ENCODE measurements at regions not wholly inside any gene's neighbourhood (a gene's known extent, or its start where the extent isn't known, plus 50 kb on each side); places are given as distances from the start of the nearest gene placed in this dataset.

DNA sequence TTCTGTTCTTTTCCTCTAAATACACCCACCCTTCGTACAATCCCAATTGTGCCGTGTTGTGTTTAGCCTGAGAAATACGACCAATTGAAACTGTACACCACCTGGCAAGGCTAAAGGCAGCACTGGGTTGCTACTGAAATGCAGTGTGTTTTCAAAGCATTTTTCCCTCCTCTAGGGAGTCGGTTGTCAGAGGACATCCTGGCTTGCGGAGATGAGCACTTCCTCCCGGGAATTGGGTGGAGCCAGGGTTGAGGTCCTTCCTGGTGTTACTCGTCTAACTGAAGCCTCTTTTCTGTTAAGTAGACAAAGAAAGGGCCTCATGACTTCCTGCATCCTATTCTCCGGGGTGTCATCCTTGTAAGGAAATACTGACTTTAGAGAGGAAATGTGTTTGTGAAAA is 133.5 kb downstream of the MTPAP start:
- WGBS (ENCODE audit: insufficient coverage), result no CpG with 5 or more reads among the region's 8 CpGs
- H3K27ac Mint-ChIP-seq, result peak overlapping the region in 1 of 7 donors; percentile 75
- H3K4me3 Mint-ChIP-seq, result no peak overlapping the region
- no peaks in the 10 kb centered on the region for H3K27me3 ChIP-seq (ENCODE audit: control insufficient read depth in 2 of 2, insufficient read depth in 2 of 2, low read length in 2 of 2)
- peak overlapping the region; percentile 17 for H2AFZ ChIP-seq (ENCODE audit: insufficient read depth, low read depth, low read length, poor library complexity, severe bottlenecking)
- H4K20me1 ChIP-seq (ENCODE audit: insufficient read depth, low read length), result no peaks in the 10 kb centered on the region
- H3K36me3 ChIP-seq (replicated peaks in 1 of 2; ENCODE audit: control insufficient read depth in 1 of 2, insufficient read depth in 2 of 2, low read length in 2 of 2), result no peaks in the 10 kb centered on the region
- H3K79me2 ChIP-seq (ENCODE audit: insufficient read depth, low read length), result no peaks in the 10 kb centered on the region
- no peak overlapping the region for H3K4me2 ChIP-seq (replicated peaks; ENCODE audit: extremely low read depth, low read length, poor library complexity, severe bottlenecking)
- H3K27me3 Mint-ChIP-seq (ENCODE audit: low read depth in 3 of 3), result peaks cover 0 to 2% (median 2%) of the 10 kb centered on the region in 3 donors
- no peak for DNase-seq
- H3K4me1 Mint-ChIP-seq, result peaks cover 27% of the 10 kb centered on the region
- H3K9me3 Mint-ChIP-seq, result peaks cover 0 to 11% (median 0%) of the 10 kb centered on the region in 7 donors
- H3K4me1 ChIP-seq (ENCODE audit: control insufficient read depth in 1 of 2, insufficient read depth in 2 of 2, low read length in 2 of 2), result peaks cover 10 to 15% of the 10 kb centered on the region in 2 donors
- no peak overlapping the region for H3K27ac ChIP-seq (ENCODE audit: low read depth in 1 of 2, low read length in 2 of 2)
- no peaks in the 10 kb centered on the region for H3K9me3 ChIP-seq (replicated peaks in 1 of 2; ENCODE audit: control insufficient read depth in 1 of 2, insufficient read depth in 1 of 2, low read length in 2 of 2)
- no peak for TF ChIP-seq CTCF (IDR thresholded peaks at IDR 0.05)
- no peak overlapping the region for H3K9ac ChIP-seq (ENCODE audit: insufficient read depth, low read length, poor library complexity, severe bottlenecking)
- no peaks in the 10 kb centered on the region for H3K36me3 Mint-ChIP-seq
- H3K4me3 ChIP-seq (replicated peaks in 1 of 3; ENCODE audit: low read depth in 2 of 3, low read length in 3 of 3), result no peak overlapping the region
- intact Hi-C loops (cut with micrococcal nuclease), result no loop called here

- no peak overlapping the region for H3K27ac ChIP-seq (ENCODE audit: low read depth in 1 of 2, low read length in 2 of 2)
- H3K4me2 ChIP-seq (replicated peaks; ENCODE audit: extremely low read depth, low read length, poor library complexity, severe bottlenecking), result no peak overlapping the region
- H3K79me2 ChIP-seq (ENCODE audit: insufficient read depth, low read length), result no peaks in the 10 kb centered on the region
- H3K9me3 ChIP-seq (replicated peaks in 1 of 2; ENCODE audit: control insufficient read depth in 1 of 2, insufficient read depth in 1 of 2, low read length in 2 of 2), result no peaks in the 10 kb centered on the region
- H3K27me3 Mint-ChIP-seq (ENCODE audit: low read depth in 3 of 3), result peaks cover 0 to 2% (median 2%) of the 10 kb centered on the region in 3 donors
- no peaks in the 10 kb centered on the region for H3K27me3 ChIP-seq (ENCODE audit: control insufficient read depth in 2 of 2, insufficient read depth in 2 of 2, low read length in 2 of 2)
- H4K20me1 ChIP-seq (ENCODE audit: insufficient read depth, low read length), result no peaks in the 10 kb centered on the region
- 80% methylated on average over 1 of the region's 2 CpGs for WGBS (ENCODE audit: insufficient coverage)
- intact Hi-C loops (cut with micrococcal nuclease), result no loop called here
- H3K4me1 ChIP-seq (ENCODE audit: control insufficient read depth in 1 of 2, insufficient read depth in 2 of 2, low read length in 2 of 2), result peaks cover 6 to 11% of the 10 kb centered on the region in 2 donors
- peaks cover 23% of the 10 kb centered on the region for H3K4me1 Mint-ChIP-seq
- H3K4me3 Mint-ChIP-seq, result no peak overlapping the region
- H3K9me3 Mint-ChIP-seq, result peaks cover 0 to 11% (median 0%) of the 10 kb centered on the region in 7 donors
- H3K36me3 Mint-ChIP-seq, result no peaks in the 10 kb centered on the region
- no peak for TF ChIP-seq CTCF (IDR thresholded peaks at IDR 0.05)
- no peak overlapping the region for H3K9ac ChIP-seq (ENCODE audit: insufficient read depth, low read length, poor library complexity, severe bottlenecking)
- H3K27ac Mint-ChIP-seq, result no peak overlapping the region
- H3K4me3 ChIP-seq (replicated peaks in 1 of 3; ENCODE audit: low read depth in 2 of 3, low read length in 3 of 3), result no peak overlapping the region
- H3K36me3 ChIP-seq (replicated peaks in 1 of 2; ENCODE audit: control insufficient read depth in 1 of 2, insufficient read depth in 2 of 2, low read length in 2 of 2), result no peaks in the 10 kb centered on the region
- H2AFZ ChIP-seq (ENCODE audit: insufficient read depth, low read depth, low read length, poor library complexity, severe bottlenecking), result peak overlapping the region; percentile 32
- DNase-seq, result no peak
Observed at GRCh38 chr10:30215141-30215540, 133.9 kb downstream of the MTPAP start.
